Suppressor macrophage treated with lipopolysaccharide for 1 hour (primary cell): ENCODE measurements at regions not wholly inside any gene's neighbourhood (a gene's known extent, or its start where the extent isn't known, plus 50 kb on each side); places are given as distances from the start of the nearest gene placed in this dataset.

ENCODE experiments used
- DNase-seq, 3 donors: peaks; one replicate each; pipeline ENCODE4 v3.0.0-alpha.2; 2020 to 2022

- DNase-seq, result no peak
Observed at GRCh38 chr5:8399471-8399870, 530.5 kb downstream of the MTRR start.

GRCh38 chr5:8408258-8408657, 539.3 kb downstream of the MTRR start:
- no peak for DNase-seq

GRCh38 chr5:8410618-8411017, 541.7 kb downstream of the MTRR start:
- no peak for DNase-seq

- DNase-seq, result no peak
Observed at GRCh38 chr5:8413975-8414374, 545.0 kb downstream of the MTRR start.

- peak in 1 of 3 donors; percentile 1 for DNase-seq
Observed at GRCh38 chr5:8417316-8418048, 548.5 kb downstream of the MTRR start.

GRCh38 chr5:8418049-8418426, 549.1 kb downstream of the MTRR start:
- no peak for DNase-seq

GRCh38 chr5:8429778-8430758, 561.1 kb downstream of the MTRR start:
- no peak for DNase-seq

- DNase-seq, result no peak
Observed at GRCh38 chr5:8434501-8434900, 565.6 kb downstream of the MTRR start.

GRCh38 chr5:8436924-8437323, 568.0 kb downstream of the MTRR start:
- DNase-seq, result no peak

- no peak for DNase-seq
Observed at GRCh38 chr5:8445139-8445538, 576.2 kb downstream of the MTRR start.

GRCh38 chr5:8446179-8446578, 577.2 kb downstream of the MTRR start:
- no peak for DNase-seq

GRCh38 chr5:8456846-8457186, 587.9 kb downstream of the MTRR start:
- DNase-seq, result no peak

- DNase-seq, result peak; percentile 97 to 99 (median 98)
Observed at GRCh38 chr5:8457187-8458037, 588.5 kb downstream of the MTRR start.

- DNase-seq, result peak in 1 of 3 donors; percentile 14
Observed at GRCh38 chr5:8458038-8458383, 589.1 kb downstream of the MTRR start.

- no peak for DNase-seq
Observed at GRCh38 chr5:8461543-8461942, 592.6 kb downstream of the MTRR start.

- DNase-seq, result peak in 2 of 3 donors; percentile 3 to 16
Observed at GRCh38 chr5:8462565-8462964, 593.6 kb downstream of the MTRR start.

GRCh38 chr5:8470489-8470888, 601.5 kb downstream of the MTRR start:
- DNase-seq, result no peak

- peak; percentile 18 to 66 (median 21) for DNase-seq
Observed at GRCh38 chr5:8471581-8471980, 602.6 kb downstream of the MTRR start.

- DNase-seq, result no peak
Observed at GRCh38 chr5:8473016-8473415, 604.1 kb downstream of the MTRR start.

GRCh38 chr5:8473827-8474568, 605.0 kb downstream of the MTRR start:
- no peak for DNase-seq

GRCh38 chr5:8474569-8474930, 605.6 kb downstream of the MTRR start:
- DNase-seq, result no peak

- DNase-seq, result peak in 1 of 3 donors; percentile 6
Observed at GRCh38 chr5:8478326-8478725, 609.4 kb downstream of the MTRR start.

GRCh38 chr5:8481007-8481406, 612.1 kb downstream of the MTRR start:
- DNase-seq, result no peak
